HG02943 (cell line): ENCODE measurements at regions not wholly inside any gene's neighbourhood (a gene's known extent, or its start where the extent isn't known, plus 50 kb on each side); places are given as distances from the start of the nearest gene placed in this dataset.

Experiments used
- ATAC-seq: cut with Tn5 transposase; IDR thresholded peaks from one replicate; pipeline ENCODE4 v1.9.1; 2021; ENCODE audit warnings: mild to moderate bottlenecking, low read depth, moderate library complexity; ENCODE audit not compliant: unreplicated experiment

DNA sequence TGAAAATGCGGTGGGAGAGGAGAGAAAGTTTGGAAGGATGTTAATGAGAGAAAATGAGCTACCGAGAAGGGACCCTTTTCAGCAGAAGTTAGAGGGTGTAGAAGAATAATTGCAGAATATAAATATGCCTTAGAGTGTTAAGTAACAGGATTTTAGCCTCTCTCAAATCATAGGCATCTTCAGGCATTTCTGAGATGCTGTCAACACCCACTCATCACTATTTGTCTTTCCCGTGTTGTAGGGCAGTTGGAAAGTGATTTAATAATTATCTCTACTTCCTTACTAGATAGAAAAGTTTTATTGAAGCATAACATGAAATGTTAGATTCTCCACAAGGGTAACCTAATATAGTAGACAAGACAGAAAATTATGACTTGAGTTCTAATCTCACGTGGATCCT is 96.4 kb upstream of the RGS4 start:
- ATAC-seq = no peak

- ATAC-seq = no peak
Observed at GRCh38 chr1:162970021-162970420, 99.1 kb upstream of the RGS4 start.

GRCh38 chr1:162966613-162967012 is 102.5 kb upstream of the RGS4 start:
- no peak for ATAC-seq

DNA sequence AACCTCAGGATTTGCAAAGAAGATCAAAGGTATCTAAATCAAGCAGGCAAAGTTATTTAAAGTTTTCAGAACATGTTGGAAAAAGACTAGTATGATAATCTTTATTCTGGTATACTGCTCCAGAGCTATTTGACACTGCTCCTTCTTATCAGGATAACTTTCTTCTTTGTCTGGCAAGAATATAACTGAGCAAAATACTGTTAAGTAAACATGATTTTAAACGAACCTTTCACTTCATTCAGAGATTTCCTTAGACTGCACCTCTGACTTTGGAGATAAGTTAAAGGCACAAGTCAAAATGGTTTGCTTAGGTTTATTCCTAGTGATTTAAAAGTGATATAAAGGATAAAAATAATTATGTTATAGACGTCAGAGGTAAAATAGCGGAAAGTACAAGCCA is 103.9 kb upstream of the CCDC190 start:
- ATAC-seq = no peak

DNA sequence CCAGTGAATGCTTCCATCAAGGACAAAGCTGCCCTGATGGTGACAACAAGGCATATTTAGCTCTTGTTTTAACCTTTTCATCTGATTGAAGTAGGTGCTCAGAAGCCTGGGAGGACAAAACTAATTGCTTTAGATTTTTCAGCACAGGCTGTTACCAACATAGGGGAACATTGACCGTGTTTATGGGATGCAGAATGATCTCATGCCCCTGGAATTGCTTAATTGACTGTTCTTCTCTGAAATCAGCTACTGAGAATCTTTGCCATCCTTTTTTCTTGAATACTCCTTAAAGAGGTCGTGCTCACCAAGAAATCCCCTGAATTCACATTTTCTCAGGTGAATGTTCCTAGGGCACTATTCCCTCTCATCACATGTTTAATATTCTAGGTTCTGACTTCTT is 95.9 kb upstream of the CCDC190 start:
- no peak for ATAC-seq

DNA sequence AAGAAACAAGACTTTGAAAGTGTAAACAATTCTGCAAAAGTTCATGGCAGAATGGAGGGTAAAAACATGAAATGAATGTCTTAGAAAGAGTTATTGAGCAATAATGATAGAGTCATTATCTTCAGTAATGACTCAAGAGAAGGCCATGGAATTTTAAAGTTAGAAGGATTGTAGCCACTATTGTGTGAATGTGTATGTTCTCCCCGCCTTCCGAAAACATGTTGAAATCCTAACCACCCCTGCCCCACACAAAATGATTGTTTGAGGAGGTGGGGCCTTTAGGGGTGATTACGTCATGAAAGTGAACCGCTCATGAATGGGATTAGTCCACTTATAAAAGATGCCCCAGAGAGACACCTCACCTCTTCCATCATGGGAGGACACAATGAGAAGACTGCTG is 93.8 kb upstream of the CCDC190 start:
- ATAC-seq = no peak

GRCh38 chr1:162952956-162953355 is 92.0 kb upstream of the CCDC190 start:
- ATAC-seq = no peak

GRCh38 chr1:162951553-162952315 is 90.8 kb upstream of the CCDC190 start:
- ATAC-seq = peak; percentile 91

DNA sequence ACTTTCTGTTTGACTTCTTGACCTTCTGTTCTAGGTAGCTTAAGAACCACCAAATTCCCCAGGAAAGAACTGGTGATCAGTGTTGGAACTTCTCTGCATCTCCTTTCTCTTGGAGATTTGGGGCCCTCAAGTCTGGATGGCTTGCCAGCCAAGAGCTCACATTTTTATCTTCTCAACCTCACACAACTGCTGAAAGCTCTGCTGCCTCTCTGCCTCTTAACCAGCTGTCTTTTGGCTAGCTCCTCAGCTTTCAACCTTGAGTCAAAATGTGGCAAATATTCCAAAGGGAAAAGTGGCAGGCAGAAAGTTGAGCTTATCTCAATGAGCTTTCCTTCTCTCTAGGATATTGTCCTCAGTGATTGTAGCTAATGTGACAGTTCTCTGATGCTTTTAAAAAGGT is 89.2 kb upstream of the CCDC190 start:
- ATAC-seq = no peak

- ATAC-seq = no peak
Observed at GRCh38 chr1:162946701-162947100, 85.7 kb upstream of the CCDC190 start.

DNA sequence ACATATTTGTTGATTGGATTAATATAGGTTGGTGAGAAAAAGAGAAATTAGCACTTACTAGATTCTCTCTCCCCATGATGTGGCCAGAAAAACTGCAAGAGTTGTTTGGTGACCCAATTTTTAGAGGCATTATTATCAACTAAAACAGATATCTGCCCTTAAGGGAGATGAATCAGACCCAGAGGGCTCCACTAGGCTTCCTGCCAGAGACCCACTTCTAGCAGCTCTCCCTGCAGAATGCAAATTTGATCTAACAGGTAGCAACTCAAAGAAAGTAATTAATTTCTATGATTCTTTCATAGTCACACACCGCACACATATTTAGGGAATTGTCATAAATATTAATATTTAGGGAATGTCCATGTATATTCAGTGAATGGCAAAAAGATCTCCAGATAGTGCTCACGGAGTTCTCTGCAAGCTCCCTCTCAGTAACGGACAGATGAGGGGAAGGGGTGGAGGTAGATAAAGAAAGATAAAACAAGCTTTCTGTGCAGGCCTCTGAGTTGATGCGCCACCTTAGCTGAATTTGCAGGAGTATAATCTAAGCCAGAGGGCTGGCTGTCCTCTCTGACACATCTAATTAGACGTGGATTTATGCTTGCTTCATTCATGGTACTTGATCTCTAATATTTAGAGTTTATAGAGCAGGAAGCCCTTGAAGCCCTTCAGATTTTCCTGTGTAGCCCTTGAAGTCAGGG is 84.1 kb upstream of the CCDC190 start:
- ATAC-seq = no peak

GRCh38 chr1:162943622-162944021 is 82.6 kb upstream of the CCDC190 start:
- ATAC-seq = no peak

DNA sequence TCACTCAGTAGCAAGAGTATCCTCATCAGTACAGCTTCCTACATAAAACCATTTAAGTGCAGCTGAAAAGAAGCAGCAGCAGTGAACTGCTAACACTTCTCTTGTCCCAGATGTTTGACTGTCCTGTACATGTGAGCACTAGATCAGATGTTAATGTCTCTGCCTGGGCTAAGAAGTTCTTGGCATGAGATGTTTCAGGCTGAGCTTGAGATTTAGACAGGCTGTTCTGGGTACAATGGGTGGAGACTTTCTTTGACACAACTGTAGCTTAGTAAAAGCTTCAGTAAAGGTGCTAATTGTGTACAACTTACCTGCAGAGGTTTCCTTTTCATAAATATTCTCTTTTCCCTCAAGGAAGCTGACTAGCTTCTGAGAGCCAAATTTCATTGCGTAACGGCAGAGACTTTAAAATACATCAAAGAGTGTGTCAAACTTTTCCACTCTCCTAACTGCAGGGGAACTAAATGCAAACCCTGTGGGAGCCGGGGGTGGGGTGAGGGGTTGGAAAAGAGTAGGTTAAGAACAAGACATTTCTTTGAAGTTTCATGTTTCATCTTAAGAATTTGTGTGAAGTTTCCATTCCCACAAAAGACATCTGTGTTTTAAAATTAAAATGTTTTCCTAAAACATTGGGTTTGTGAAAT is 82.1 kb upstream of the CCDC190 start:
- ATAC-seq = no peak

GRCh38 chr1:162941024-162941423 is 80.0 kb upstream of the CCDC190 start:
- ATAC-seq = no peak

- no peak for ATAC-seq
Observed at GRCh38 chr1:162939035-162939434, 78.1 kb upstream of the CCDC190 start.

DNA sequence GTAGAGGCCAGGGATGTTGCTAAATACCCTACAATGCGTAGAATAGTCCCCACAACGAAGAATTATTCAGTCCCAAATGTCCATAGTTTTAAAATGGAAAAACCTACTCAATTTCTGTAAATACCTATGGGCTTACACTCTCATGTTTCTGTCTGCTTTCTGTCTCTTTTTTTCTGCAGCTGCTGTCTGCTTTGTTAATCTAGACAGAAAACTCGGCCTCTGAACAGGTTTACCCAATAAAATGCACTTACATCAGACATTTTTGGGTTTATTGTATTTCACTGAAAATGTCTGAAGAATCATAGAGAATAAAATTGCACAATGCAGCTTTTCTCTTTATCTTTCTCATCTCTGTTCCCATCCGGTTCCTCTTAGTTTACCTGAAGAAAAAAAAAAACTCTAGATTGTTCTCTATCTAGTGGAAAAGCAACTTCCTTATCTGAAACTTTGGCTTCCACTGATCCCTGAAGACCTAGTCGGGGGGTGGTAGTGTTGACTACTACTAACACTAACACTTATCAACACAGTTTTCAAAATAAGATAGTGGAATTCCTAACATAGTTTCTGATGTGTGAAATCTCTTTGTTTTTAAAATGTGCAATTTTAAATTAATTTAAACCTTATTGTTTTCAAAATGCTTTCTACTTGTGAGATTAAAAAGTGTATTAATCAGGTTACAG is 76.9 kb upstream of the CCDC190 start:
- no peak for ATAC-seq

DNA sequence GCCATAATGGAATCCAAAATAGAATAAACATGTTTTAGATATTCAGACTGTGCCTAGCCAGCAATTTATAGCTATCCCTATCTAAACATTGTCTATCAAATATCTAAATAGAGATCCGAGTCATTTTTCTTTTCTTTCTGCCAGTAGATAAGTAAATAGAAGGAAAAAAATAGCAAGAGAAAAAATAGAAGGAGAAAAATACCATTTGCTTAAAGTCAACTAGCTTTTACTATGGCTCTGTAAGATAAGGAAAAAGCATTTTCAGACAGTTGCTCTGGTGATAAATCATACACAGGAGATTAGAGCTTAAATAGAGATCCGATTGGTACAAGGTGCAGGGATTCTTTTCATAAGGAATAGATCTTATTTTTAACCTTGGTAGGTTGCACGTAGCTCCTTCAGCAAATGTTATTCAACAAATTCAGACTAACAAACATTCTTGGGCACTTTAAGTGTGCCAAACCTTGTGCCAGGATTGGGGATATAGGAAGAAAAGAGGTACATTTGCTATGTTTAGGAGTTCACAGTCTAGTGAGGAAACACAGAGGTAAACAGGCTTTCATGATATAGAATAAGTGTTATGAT is 70.1 kb upstream of the CCDC190 start:
- no peak for ATAC-seq

DNA sequence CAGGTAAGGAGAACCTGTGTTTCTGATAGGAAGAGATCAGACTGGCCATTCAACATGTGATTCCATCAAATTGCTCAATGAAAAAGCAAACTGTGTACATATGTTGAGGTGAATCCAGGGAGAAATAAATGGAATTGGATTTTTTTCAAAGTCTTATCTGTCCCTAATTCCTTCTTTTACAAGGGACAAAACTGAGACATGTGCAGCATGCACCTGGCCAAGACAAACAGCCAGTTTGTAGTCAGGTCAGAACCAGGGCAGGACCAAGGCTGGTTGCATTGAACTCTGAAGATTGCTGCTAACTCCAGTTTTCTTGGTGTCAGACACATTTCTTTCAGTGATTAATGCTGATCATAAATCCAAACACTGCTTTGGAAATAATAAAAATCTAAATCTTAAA is 69.6 kb upstream of the CCDC190 start:
- ATAC-seq = no peak

DNA sequence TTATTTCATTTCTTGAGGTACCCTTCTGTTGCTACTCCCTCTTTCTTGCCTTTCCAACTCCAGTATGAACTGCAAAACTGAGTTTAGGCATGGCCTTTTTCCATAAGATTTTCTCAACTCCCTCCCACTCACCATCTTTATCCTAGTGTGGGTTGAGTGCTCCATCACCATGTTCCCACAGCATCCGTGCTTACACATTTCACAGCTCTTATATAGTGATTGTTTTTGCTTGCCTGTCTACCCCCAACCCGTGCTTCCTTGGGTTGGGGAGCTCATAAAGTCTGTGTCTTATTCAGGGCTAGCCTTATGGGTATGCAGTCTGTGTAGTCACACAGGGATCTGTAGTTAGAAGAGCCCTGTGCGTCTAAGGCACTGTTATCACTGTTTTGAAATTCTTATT is 68.2 kb upstream of the CCDC190 start:
- no peak for ATAC-seq

- ATAC-seq = no peak
Observed at GRCh38 chr1:162928141-162928540, 67.2 kb upstream of the CCDC190 start.

DNA sequence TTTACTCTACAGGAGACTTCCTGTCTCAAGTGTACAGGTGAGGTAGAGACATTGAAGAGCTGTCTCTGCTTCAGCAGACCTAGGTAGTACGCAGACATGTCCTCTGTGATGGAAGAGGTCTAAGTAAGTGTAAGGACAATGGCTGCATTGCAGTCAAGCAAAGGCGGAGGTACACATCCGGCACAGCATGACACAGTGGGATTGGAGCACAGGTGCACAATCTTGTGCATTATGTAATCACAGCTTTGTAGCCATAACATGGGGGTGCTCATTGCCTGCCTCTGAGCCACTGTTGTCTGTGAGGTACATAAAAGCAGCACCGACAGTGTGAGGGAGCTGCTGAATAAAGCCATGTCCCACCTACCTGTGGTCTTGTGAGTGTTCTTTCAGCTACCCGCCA is 66.4 kb upstream of the CCDC190 start:
- no peak for ATAC-seq
